Adipocyte (in vitro differentiated cells): ENCODE measurements at regions not wholly inside any gene's neighbourhood (a gene's known extent, or its start where the extent isn't known, plus 50 kb on each side); places are given as distances from the start of the nearest gene placed in this dataset.

ENCODE experiments used
- DNase-seq: peaks from one replicate; pipeline ENCODE4 v3.0.0-alpha.2; 2015; ENCODE audit warnings: low read depth
- H3K27me3 ChIP-seq: replicated peaks from 2 replicates; pipeline ENCODE4 v1.7.0; 2013; ENCODE audit warnings: mild to moderate bottlenecking, low read length, moderate library complexity; ENCODE audit not compliant: control insufficient read depth, insufficient read depth
- H3K36me3 ChIP-seq: 2 replicates; pipeline ENCODE4 v1.7.0; 2013; ENCODE audit warnings: low read length, mild to moderate bottlenecking, moderate library complexity; ENCODE audit not compliant: control insufficient read depth, insufficient read depth, severe bottlenecking
- H3K4me1 ChIP-seq: 2 replicates; pipeline ENCODE4 v1.7.0; 2013; ENCODE audit warnings: mild to moderate bottlenecking, low read length, moderate library complexity; ENCODE audit not compliant: control insufficient read depth, insufficient read depth
- H3K4me3 ChIP-seq: 2 replicates; pipeline ENCODE4 v1.7.0; 2013; ENCODE audit warnings: mild to moderate bottlenecking, low read length, moderate library complexity
- H3K9ac ChIP-seq: 2 replicates; pipeline ENCODE4 v1.7.0; 2013; ENCODE audit warnings: mild to moderate bottlenecking, low read length, moderate library complexity
- H3K9me3 ChIP-seq: 2 replicates; pipeline ENCODE4 v1.7.0; 2013; ENCODE audit warnings: mild to moderate bottlenecking, low read length, moderate library complexity; ENCODE audit not compliant: control insufficient read depth

- Histone ChIP-seq H3K9ac (no peak overlapping the region), H3K9me3 (no peaks in the 10 kb centered on the region), H3K4me1 (peaks cover 17% of the 10 kb centered on the region), H3K27me3 (peaks cover 2% of the 10 kb centered on the region), H3K4me3 (no peak overlapping the region), H3K36me3 (no peaks in the 10 kb centered on the region)
- no peak for DNase-seq
These were observed 58.0 kb upstream of the SPATA31C2 start for GRCh38 chr9:88196142-88196790.

DNA sequence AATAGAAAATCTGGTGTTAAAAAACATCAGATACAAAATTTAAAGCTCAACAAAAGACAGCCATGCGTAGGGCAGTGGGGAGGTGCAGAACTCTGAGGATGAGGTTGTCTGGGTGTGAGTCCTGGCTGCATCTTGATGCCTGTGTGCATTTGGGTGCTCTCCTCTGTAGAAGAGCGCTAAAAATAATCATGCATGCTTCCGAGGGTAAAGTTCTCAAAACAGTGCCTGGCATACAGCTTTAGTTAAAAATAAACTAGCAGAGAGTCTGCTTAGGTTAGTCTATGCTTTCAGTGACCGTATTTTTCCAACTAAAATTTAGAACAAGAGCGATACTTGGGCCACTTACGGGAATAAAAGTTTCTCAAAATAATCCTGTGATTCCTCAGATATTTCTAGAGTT lies 55.5 kb upstream of the SPATA31C2 start:
- Histone ChIP-seq H3K4me3 (no peak overlapping the region), H3K9me3 (peaks cover 2% of the 10 kb centered on the region), H3K27me3 (peaks cover 10% of the 10 kb centered on the region), H3K9ac (no peak overlapping the region), H3K36me3 (no peaks in the 10 kb centered on the region), H3K4me1 (peaks cover 15% of the 10 kb centered on the region)
- DNase-seq, result no peak

GRCh38 chr9:88191456-88191855 lies 53.2 kb upstream of the SPATA31C2 start:
- no peak overlapping the region for H3K9ac ChIP-seq
- no peak overlapping the region for H3K4me3 ChIP-seq
- H3K36me3 ChIP-seq, result no peaks in the 10 kb centered on the region
- H3K27me3 ChIP-seq, result peaks cover 10% of the 10 kb centered on the region
- H3K4me1 ChIP-seq, result no peaks in the 10 kb centered on the region
- DNase-seq, result no peak
- peaks cover 2% of the 10 kb centered on the region for H3K9me3 ChIP-seq

GRCh38 chr9:88189371-88189770 lies 51.1 kb upstream of the SPATA31C2 start:
- Histone ChIP-seq H3K4me1 (no peaks in the 10 kb centered on the region), H3K9ac (no peak overlapping the region), H3K36me3 (no peaks in the 10 kb centered on the region), H3K4me3 (no peak overlapping the region), H3K27me3 (peaks cover 15% of the 10 kb centered on the region), H3K9me3 (peaks cover 2% of the 10 kb centered on the region)
- DNase-seq, result no peak
